ENCODE measurements at regions not wholly inside any gene's neighbourhood (a gene's known extent, or its start where the extent isn't known, plus 50 kb on each side); places are given as distances from the start of the nearest gene placed in this dataset.

DNA sequence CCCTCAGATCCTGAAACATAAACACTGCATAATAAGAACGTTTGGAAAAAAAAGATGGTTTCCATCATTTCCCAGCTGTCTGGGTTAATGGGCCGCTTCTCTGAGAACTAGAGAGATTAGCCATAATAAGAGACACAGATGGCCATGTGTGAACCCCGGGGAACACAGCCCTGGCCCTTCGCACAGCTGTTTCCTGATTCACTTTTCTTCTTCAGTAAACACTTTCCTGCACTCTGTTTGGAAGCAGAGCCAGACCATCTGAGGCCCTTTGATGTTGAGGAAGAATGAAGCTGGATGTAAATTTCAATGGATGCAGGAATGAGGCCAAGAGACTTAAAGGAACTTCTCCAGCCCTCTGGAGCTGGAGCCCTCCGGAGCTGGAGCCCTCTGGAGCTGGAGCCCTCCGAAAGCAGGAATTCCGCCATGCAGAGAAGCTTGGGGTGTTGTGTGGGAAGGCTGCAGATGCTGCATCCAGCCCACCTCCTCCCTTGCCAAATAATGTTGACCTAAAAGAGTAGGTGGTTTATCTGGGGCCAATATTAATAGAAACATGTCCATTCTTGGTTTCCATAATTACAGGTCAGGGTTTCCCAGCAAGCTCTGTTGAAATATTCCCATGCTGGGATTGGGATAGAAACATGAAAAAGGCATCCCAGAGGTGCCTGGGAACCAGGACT is 218.9 kb downstream of the NXNL2 start:
- Histone ChIP-seq H3K4me3 (ENCODE audit: low read depth in 1 of 3, low read length in 3 of 3) (no peak overlapping the region), H3K27ac (ENCODE audit: low read depth in 1 of 2, low read length in 2 of 2) (peak overlapping the region in 1 of 2 donors; percentile 37), H3K9me3 (ENCODE audit: control insufficient read depth in 4 of 4, low read length in 3 of 4) (no peaks in the 10 kb centered on the region), H3K4me1 (ENCODE audit: control insufficient read depth in 4 of 4, insufficient read depth in 4 of 4, low read length in 3 of 4) (peaks cover 0 to 2% (median 0%) of the 10 kb centered on the region in 4 donors), H3K9ac (ENCODE audit: low read depth in 1 of 2, low read length in 2 of 2) (no peak overlapping the region), H3K36me3 (ENCODE audit: control insufficient read depth in 4 of 4, insufficient read depth in 3 of 4, low read depth in 1 of 4, low read length in 3 of 4) (no peaks in the 10 kb centered on the region), H3K27me3 (ENCODE audit: control insufficient read depth in 4 of 4, insufficient read depth in 4 of 4, low read length in 3 of 4) (peaks cover 0 to 3% (median 0%) of the 10 kb centered on the region in 4 donors)
- 63% methylated on average over 7 of the region's 7 CpGs for WGBS
- no peak for DNase-seq (ENCODE audit: low spot score)
- TF ChIP-seq RXRA (IDR thresholded peaks at IDR 0.05) (peak; percentile 67 to 68), JUND (IDR thresholded peaks at IDR 0.05) (no peak), YY1 (IDR thresholded peaks at IDR 0.05) (no peak), NR2F2 (IDR thresholded peaks at IDR 0.05) (peak; percentile 85), SP1 (IDR thresholded peaks at IDR 0.05) (no peak)
- TF ChIP-seq, protein P1, sequence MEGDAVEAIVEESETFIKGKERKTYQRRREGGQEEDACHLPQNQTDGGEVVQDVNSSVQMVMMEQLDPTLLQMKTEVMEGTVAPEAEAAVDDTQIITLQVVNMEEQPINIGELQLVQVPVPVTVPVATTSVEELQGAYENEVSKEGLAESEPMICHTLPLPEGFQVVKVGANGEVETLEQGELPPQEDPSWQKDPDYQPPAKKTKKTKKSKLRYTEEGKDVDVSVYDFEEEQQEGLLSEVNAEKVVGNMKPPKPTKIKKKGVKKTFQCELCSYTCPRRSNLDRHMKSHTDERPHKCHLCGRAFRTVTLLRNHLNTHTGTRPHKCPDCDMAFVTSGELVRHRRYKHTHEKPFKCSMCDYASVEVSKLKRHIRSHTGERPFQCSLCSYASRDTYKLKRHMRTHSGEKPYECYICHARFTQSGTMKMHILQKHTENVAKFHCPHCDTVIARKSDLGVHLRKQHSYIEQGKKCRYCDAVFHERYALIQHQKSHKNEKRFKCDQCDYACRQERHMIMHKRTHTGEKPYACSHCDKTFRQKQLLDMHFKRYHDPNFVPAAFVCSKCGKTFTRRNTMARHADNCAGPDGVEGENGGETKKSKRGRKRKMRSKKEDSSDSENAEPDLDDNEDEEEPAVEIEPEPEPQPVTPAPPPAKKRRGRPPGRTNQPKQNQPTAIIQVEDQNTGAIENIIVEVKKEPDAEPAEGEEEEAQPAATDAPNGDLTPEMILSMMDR (IDR thresholded peaks at IDR 0.05; ENCODE audit: low read depth, low read length, missing input control): no peak
- TF ChIP-seq, protein P2, sequence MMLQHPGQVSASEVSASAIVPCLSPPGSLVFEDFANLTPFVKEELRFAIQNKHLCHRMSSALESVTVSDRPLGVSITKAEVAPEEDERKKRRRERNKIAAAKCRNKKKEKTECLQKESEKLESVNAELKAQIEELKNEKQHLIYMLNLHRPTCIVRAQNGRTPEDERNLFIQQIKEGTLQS (IDR thresholded peaks at IDR 0.05): no peak

DNA sequence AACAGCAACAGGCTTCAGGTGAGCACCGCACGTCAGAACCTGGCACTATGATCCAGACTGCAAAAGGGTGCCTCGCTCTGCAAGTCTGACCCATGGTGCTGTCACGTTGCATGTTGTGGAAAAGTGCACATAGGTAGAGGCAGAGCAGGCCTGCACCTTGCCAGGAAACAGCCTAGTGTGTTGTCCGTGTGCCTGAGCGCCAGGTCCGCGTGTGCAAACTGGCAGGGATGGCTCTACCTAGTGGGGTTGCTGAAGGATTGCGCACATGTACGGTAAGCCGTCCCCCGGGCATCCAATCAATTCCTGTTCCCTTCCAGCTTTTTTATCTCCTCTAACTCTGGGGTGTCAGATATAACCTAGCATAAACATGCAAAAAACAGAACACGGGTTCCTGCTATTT is 219.5 kb downstream of the NXNL2 start:
- 82% methylated on average over 13 of the region's 13 CpGs for WGBS
- H3K9ac ChIP-seq (ENCODE audit: low read depth in 1 of 2, low read length in 2 of 2): no peak overlapping the region
- H3K36me3 ChIP-seq (ENCODE audit: control insufficient read depth in 4 of 4, insufficient read depth in 3 of 4, low read depth in 1 of 4, low read length in 3 of 4): no peaks in the 10 kb centered on the region
- no peak overlapping the region for H3K4me3 ChIP-seq (ENCODE audit: low read depth in 1 of 3, low read length in 3 of 3)
- H3K4me1 ChIP-seq (ENCODE audit: control insufficient read depth in 4 of 4, insufficient read depth in 4 of 4, low read length in 3 of 4): no peaks in the 10 kb centered on the region
- H3K9me3 ChIP-seq (ENCODE audit: control insufficient read depth in 4 of 4, low read length in 3 of 4): no peaks in the 10 kb centered on the region
- peaks cover 0 to 3% (median 0%) of the 10 kb centered on the region in 4 donors for H3K27me3 ChIP-seq (ENCODE audit: control insufficient read depth in 4 of 4, insufficient read depth in 4 of 4, low read length in 3 of 4)
- TF ChIP-seq TAF1 (conservative IDR thresholded peaks at IDR 0.05) (no peak), JUND (IDR thresholded peaks at IDR 0.05) (no peak), RAD21 (IDR thresholded peaks at IDR 0.05) (no peak), YY1 (IDR thresholded peaks at IDR 0.05) (no peak), NR2F2 (IDR thresholded peaks at IDR 0.05) (no peak), EGR1 (IDR thresholded peaks at IDR 0.05; ENCODE audit: low read depth in 2 of 2) (no peak)
- TF ChIP-seq, protein P3, sequence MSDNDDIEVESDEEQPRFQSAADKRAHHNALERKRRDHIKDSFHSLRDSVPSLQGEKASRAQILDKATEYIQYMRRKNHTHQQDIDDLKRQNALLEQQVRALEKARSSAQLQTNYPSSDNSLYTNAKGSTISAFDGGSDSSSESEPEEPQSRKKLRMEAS (IDR thresholded peaks at IDR 0.05): no peak
- TF ChIP-seq, protein P4, sequence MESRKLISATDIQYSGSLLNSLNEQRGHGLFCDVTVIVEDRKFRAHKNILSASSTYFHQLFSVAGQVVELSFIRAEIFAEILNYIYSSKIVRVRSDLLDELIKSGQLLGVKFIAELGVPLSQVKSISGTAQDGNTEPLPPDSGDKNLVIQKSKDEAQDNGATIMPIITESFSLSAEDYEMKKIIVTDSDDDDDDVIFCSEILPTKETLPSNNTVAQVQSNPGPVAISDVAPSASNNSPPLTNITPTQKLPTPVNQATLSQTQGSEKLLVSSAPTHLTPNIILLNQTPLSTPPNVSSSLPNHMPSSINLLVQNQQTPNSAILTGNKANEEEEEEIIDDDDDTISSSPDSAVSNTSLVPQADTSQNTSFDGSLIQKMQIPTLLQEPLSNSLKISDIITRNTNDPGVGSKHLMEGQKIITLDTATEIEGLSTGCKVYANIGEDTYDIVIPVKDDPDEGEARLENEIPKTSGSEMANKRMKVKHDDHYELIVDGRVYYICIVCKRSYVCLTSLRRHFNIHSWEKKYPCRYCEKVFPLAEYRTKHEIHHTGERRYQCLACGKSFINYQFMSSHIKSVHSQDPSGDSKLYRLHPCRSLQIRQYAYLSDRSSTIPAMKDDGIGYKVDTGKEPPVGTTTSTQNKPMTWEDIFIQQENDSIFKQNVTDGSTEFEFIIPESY (IDR thresholded peaks at IDR 0.05): no peak
- peak overlapping the region in 1 of 2 donors; percentile 42 for H3K27ac ChIP-seq (ENCODE audit: low read depth in 1 of 2, low read length in 2 of 2)
- no peak for DNase-seq (ENCODE audit: low spot score)

DNA sequence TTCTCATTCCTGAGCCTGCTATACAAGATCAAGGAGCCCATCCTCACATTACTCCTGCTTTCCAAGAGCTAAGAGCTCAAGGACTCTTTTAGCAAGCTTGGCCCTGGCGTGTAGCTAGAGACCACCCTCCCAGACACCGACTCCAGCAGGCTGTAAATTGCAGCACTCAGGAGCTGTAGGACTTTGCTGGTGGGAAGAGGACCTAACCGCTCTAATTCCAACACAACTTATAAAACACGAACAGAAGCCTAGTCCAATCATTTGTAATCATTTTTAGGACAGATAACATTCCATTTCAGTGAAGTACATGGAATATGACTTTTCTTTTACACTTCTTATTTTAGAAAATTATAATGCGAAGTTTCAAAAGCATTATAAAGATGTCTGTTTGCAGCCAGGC is 219.9 kb downstream of the NXNL2 start:
- no peak overlapping the region for H3K4me3 ChIP-seq (ENCODE audit: low read depth in 1 of 3, low read length in 3 of 3)
- H3K36me3 ChIP-seq (ENCODE audit: control insufficient read depth in 4 of 4, insufficient read depth in 3 of 4, low read depth in 1 of 4, low read length in 3 of 4): no peaks in the 10 kb centered on the region
- peak overlapping the region in 1 of 2 donors; percentile 42 for H3K27ac ChIP-seq (ENCODE audit: low read depth in 1 of 2, low read length in 2 of 2)
- peaks cover 0 to 3% (median 0%) of the 10 kb centered on the region in 4 donors for H3K27me3 ChIP-seq (ENCODE audit: control insufficient read depth in 4 of 4, insufficient read depth in 4 of 4, low read length in 3 of 4)
- WGBS: 75% methylated on average over 5 of the region's 5 CpGs
- no peaks in the 10 kb centered on the region for H3K9me3 ChIP-seq (ENCODE audit: control insufficient read depth in 4 of 4, low read length in 3 of 4)
- H3K4me1 ChIP-seq (ENCODE audit: control insufficient read depth in 4 of 4, insufficient read depth in 4 of 4, low read length in 3 of 4): no peaks in the 10 kb centered on the region
- DNase-seq (ENCODE audit: low spot score): no peak
- no peak overlapping the region for H3K9ac ChIP-seq (ENCODE audit: low read depth in 1 of 2, low read length in 2 of 2)
- TF ChIP-seq GABPA (IDR thresholded peaks at IDR 0.05 in 1 of 2, conservative IDR thresholded peaks at IDR 0.05 in 1 of 2): no peak
- no peak for TF ChIP-seq RXRA (IDR thresholded peaks at IDR 0.05)
- TF ChIP-seq HNF4G (IDR thresholded peaks at IDR 0.05): no peak
- TF ChIP-seq TAF1 (conservative IDR thresholded peaks at IDR 0.05): no peak
- no peak for TF ChIP-seq RAD21 (IDR thresholded peaks at IDR 0.05)
- TF ChIP-seq, protein P2 (IDR thresholded peaks at IDR 0.05): no peak
- TF ChIP-seq, protein P1 (IDR thresholded peaks at IDR 0.05; ENCODE audit: low read depth, low read length, missing input control): no peak
- TF ChIP-seq, protein P3 (IDR thresholded peaks at IDR 0.05): no peak
- TF ChIP-seq SP1 (IDR thresholded peaks at IDR 0.05): no peak
- no peak for TF ChIP-seq YY1 (IDR thresholded peaks at IDR 0.05)
- TF ChIP-seq EGR1 (IDR thresholded peaks at IDR 0.05; ENCODE audit: low read depth in 2 of 2): no peak
- TF ChIP-seq HNF4A (conservative IDR thresholded peaks at IDR 0.05): no peak
- TF ChIP-seq, protein P4 (IDR thresholded peaks at IDR 0.05): no peak

Measured in liver (tissue), 8 donors.